Stimulated activated CD4-positive, alpha-beta T cell treated with anti-CD3 and anti-CD28 coated beads, Interleukin-12 subunit alpha, Interleukin-12 subunit beta, amount 100 ng/mL, for 4 hours (primary cell): ENCODE measurements at regions not wholly inside any gene's neighbourhood (a gene's known extent, or its start where the extent isn't known, plus 50 kb on each side); places are given as distances from the start of the nearest gene placed in this dataset.

Experiments used
- DNase-seq: peaks from one replicate; pipeline ENCODE4 v3.0.0-alpha.2; 2020

GRCh38 chr4:110900213-110900769 is 277.4 kb upstream of the PITX2 start:
- DNase-seq = no peak

- DNase-seq = no peak
Measured at GRCh38 chr4:110902500-110902899, 279.6 kb upstream of the PITX2 start.

GRCh38 chr4:110904435-110905065 is 281.7 kb upstream of the PITX2 start:
- DNase-seq = no peak

GRCh38 chr4:110905367-110905766 is 282.5 kb upstream of the PITX2 start:
- no peak for DNase-seq

GRCh38 chr4:110907801-110908313 is 285.0 kb upstream of the PITX2 start:
- no peak for DNase-seq

- no peak for DNase-seq
Measured at GRCh38 chr4:110914791-110915190, 291.9 kb upstream of the PITX2 start.

- DNase-seq = no peak
Measured at GRCh38 chr4:110915301-110915700, 292.4 kb upstream of the PITX2 start.

GRCh38 chr4:110916505-110916904 is 293.6 kb upstream of the PITX2 start:
- DNase-seq = no peak

GRCh38 chr4:110917835-110918234 is 295.0 kb upstream of the PITX2 start:
- no peak for DNase-seq

GRCh38 chr4:110920990-110921389 is 298.1 kb upstream of the PITX2 start:
- DNase-seq = no peak

GRCh38 chr4:110924761-110925160 is 301.9 kb upstream of the PITX2 start:
- DNase-seq = no peak

- DNase-seq = no peak
Measured at GRCh38 chr4:110926841-110927400, 304.0 kb upstream of the PITX2 start.

GRCh38 chr4:110933341-110933740 is 310.5 kb upstream of the PITX2 start:
- no peak for DNase-seq

GRCh38 chr4:110944501-110944900 is 321.6 kb upstream of the PITX2 start:
- no peak for DNase-seq

GRCh38 chr4:110945600-110945999 is 322.7 kb upstream of the PITX2 start:
- no peak for DNase-seq

- DNase-seq = no peak
Measured at GRCh38 chr4:110949542-110949941, 326.7 kb upstream of the PITX2 start.

- DNase-seq = no peak
Measured at GRCh38 chr4:110950731-110951130, 327.9 kb upstream of the PITX2 start.

GRCh38 chr4:110953191-110953590 is 330.3 kb upstream of the PITX2 start:
- no peak for DNase-seq

- no peak for DNase-seq
Measured at GRCh38 chr4:110953898-110954297, 331.0 kb upstream of the PITX2 start.

- no peak for DNase-seq
Measured at GRCh38 chr4:110955748-110956147, 332.9 kb upstream of the PITX2 start.

- no peak for DNase-seq
Measured at GRCh38 chr4:110959041-110959643, 336.3 kb upstream of the PITX2 start.

GRCh38 chr4:110961066-110961465 is 338.2 kb upstream of the PITX2 start:
- no peak for DNase-seq

- DNase-seq = no peak
Measured at GRCh38 chr4:110962616-110963015, 339.7 kb upstream of the PITX2 start.

- DNase-seq = no peak
Measured at GRCh38 chr4:110963662-110964280, 340.9 kb upstream of the PITX2 start.
